HEK293 (cell line): ENCODE measurements at regions not wholly inside any gene's neighbourhood (a gene's known extent, or its start where the extent isn't known, plus 50 kb on each side); places are given as distances from the start of the nearest gene placed in this dataset.

Experiments
- CTCF ChIP-seq: fragments of 450-650 bp; formaldehyde crosslinking; IDR thresholded peaks from 2 replicates; pipeline ENCODE4 v1.5.1; 2016; ENCODE audit warnings: missing biosample characterization, missing genetic modification characterization
- RBAK ChIP-seq: fragments of 450-650 bp; formaldehyde crosslinking; IDR thresholded peaks from 2 replicates; pipeline ENCODE4 v1.5.1; 2016; ENCODE audit warnings: missing biosample characterization, missing genetic modification characterization
- YY1 ChIP-seq: fragments of 450-650 bp; formaldehyde crosslinking; IDR thresholded peaks from 2 replicates; pipeline ENCODE4 v1.5.1; 2018; ENCODE audit warnings: missing biosample characterization, missing genetic modification characterization
- ZBTB7A ChIP-seq: fragments of 450-650 bp; formaldehyde crosslinking; IDR thresholded peaks from 2 replicates; pipeline ENCODE4 v1.5.1; 2016; ENCODE audit warnings: low read depth, missing biosample characterization, missing genetic modification characterization
- ZNF114 ChIP-seq: fragments of 450-650 bp; formaldehyde crosslinking; IDR thresholded peaks from 2 replicates; pipeline ENCODE4 v1.5.0; 2017; ENCODE audit warnings: missing biosample characterization, missing genetic modification characterization
- ZNF214 ChIP-seq: fragments of 450-650 bp; formaldehyde crosslinking; IDR thresholded peaks from 2 replicates; pipeline ENCODE4 v1.5.1; 2017; ENCODE audit warnings: missing biosample characterization, mild to moderate bottlenecking, missing genetic modification characterization, borderline replicate concordance
- ZNF768 ChIP-seq: fragments of 450-650 bp; formaldehyde crosslinking; IDR thresholded peaks from 2 replicates; pipeline ENCODE4 v1.5.1; 2018; ENCODE audit warnings: missing biosample characterization, mild to moderate bottlenecking, missing genetic modification characterization
- ZSCAN16 ChIP-seq: fragments of 450-650 bp; formaldehyde crosslinking; IDR thresholded peaks from 2 replicates; pipeline ENCODE4 v1.5.1; 2016; ENCODE audit warnings: missing biosample characterization, missing genetic modification characterization
- TF ChIP-seq, protein P1 (sequence below): fragments of 450-650 bp; formaldehyde crosslinking; IDR thresholded peaks from 2 replicates; pipeline ENCODE4 v1.5.1; 2016; ENCODE audit warnings: missing biosample characterization, missing genetic modification characterization
- TF ChIP-seq, protein P2 (sequence below): fragments of 450-650 bp; formaldehyde crosslinking; IDR thresholded peaks from 2 replicates; pipeline ENCODE4 v1.5.1; 2016; ENCODE audit warnings: missing biosample characterization, missing genetic modification characterization

DNA sequence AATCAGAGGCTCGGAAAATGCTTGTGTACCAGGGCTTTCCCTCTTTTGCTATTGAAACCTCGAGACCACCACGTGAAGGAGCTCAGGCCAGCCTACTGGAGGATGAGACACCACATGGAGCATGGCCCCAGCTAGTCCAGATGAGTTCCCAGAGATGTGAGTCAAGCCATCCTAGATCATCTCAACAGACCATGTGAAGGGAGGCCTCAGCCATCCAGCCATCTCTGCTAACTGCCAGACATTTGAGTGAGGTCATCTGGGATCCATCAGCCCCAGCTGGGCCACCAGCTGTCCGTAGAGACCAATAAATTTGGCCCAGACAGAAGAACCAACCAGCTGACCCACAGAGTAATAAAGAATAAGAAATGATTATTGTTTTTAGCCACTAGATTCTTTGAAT, 62.8 kb upstream of the PROK2 start:
- TF ChIP-seq CTCF (tag by site-specific recombination) (no peak), RBAK (tag by site-specific recombination) (no peak), ZBTB7A (tag by site-specific recombination) (no peak), ZNF114 (tag by site-specific recombination) (no peak), ZSCAN16 (no peak), ZNF768 (tag by site-specific recombination) (no peak), YY1 (tag by site-specific recombination) (no peak), ZNF214 (tag by site-specific recombination) (no peak)
- TF ChIP-seq, protein P1, sequence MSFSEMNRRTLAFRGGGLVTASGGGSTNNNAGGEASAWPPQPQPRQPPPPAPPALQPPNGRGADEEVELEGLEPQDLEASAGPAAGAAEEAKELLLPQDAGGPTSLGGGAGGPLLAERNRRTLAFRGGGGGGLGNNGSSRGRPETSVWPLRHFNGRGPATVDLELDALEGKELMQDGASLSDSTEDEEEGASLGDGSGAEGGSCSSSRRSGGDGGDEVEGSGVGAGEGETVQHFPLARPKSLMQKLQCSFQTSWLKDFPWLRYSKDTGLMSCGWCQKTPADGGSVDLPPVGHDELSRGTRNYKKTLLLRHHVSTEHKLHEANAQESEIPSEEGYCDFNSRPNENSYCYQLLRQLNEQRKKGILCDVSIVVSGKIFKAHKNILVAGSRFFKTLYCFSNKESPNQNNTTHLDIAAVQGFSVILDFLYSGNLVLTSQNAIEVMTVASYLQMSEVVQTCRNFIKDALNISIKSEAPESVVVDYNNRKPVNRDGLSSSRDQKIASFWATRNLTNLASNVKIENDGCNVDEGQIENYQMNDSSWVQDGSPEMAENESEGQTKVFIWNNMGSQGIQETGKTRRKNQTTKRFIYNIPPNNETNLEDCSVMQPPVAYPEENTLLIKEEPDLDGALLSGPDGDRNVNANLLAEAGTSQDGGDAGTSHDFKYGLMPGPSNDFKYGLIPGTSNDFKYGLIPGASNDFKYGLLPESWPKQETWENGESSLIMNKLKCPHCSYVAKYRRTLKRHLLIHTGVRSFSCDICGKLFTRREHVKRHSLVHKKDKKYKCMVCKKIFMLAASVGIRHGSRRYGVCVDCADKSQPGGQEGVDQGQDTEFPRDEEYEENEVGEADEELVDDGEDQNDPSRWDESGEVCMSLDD (tag by site-specific recombination), result no peak
- TF ChIP-seq, protein P2, sequence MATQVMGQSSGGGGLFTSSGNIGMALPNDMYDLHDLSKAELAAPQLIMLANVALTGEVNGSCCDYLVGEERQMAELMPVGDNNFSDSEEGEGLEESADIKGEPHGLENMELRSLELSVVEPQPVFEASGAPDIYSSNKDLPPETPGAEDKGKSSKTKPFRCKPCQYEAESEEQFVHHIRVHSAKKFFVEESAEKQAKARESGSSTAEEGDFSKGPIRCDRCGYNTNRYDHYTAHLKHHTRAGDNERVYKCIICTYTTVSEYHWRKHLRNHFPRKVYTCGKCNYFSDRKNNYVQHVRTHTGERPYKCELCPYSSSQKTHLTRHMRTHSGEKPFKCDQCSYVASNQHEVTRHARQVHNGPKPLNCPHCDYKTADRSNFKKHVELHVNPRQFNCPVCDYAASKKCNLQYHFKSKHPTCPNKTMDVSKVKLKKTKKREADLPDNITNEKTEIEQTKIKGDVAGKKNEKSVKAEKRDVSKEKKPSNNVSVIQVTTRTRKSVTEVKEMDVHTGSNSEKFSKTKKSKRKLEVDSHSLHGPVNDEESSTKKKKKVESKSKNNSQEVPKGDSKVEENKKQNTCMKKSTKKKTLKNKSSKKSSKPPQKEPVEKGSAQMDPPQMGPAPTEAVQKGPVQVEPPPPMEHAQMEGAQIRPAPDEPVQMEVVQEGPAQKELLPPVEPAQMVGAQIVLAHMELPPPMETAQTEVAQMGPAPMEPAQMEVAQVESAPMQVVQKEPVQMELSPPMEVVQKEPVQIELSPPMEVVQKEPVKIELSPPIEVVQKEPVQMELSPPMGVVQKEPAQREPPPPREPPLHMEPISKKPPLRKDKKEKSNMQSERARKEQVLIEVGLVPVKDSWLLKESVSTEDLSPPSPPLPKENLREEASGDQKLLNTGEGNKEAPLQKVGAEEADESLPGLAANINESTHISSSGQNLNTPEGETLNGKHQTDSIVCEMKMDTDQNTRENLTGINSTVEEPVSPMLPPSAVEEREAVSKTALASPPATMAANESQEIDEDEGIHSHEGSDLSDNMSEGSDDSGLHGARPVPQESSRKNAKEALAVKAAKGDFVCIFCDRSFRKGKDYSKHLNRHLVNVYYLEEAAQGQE (tag by site-specific recombination), result no peak
